NB4 (cell line): ENCODE measurements at regions not wholly inside any gene's neighbourhood (a gene's known extent, or its start where the extent isn't known, plus 50 kb on each side); places are given as distances from the start of the nearest gene placed in this dataset.

Experiments
- CTCF ChIP-seq: IDR thresholded peaks from one replicate; pipeline ENCODE4 v1.5.1; 2012; ENCODE audit warnings: low read depth, low read length
- POLR2A ChIP-seq: IDR thresholded peaks from 2 replicates; pipeline ENCODE4 v1.6.1; 2011; ENCODE audit warnings: mild to moderate bottlenecking; ENCODE audit not compliant: insufficient read length; ENCODE audit errors: extremely low read depth

- TF ChIP-seq CTCF: no peak
- TF ChIP-seq POLR2A: no peak
Observed at GRCh38 chr12:3951380-3952135, 78.4 kb upstream of the PARP11 start.
